Uterus (tissue), 3 donors: ENCODE measurements at regions not wholly inside any gene's neighbourhood (a gene's known extent, or its start where the extent isn't known, plus 50 kb on each side); places are given as distances from the start of the nearest gene placed in this dataset.

ENCODE experiments used
- DNase-seq, 2 donors: peaks; one replicate each; pipeline ENCODE4 v3.0.0-alpha.2; 2019 to 2020
- H3K27ac ChIP-seq, 2 donors: fragments of 200-600 bp; sonication (generic); 1 replicate in 1 of 2; 2 replicates in 1 of 2; pipeline ENCODE4 v1.5.1; 2016 to 2018
- H3K27me3 ChIP-seq, 2 donors: fragments of 200-600 bp; sonication (generic); one replicate each; pipeline ENCODE4 v1.5.1; 2018 to 2019; ENCODE audit warnings: control low read depth in 1 of 2
- H3K36me3 ChIP-seq, 2 donors: fragments of 200-600 bp; sonication (generic); one replicate each; pipeline ENCODE4 v1.5.1; 2019; ENCODE audit warnings: control low read depth in 1 of 2
- H3K4me1 ChIP-seq, 2 donors: fragments of 200-600 bp; sonication (generic); one replicate each; pipeline ENCODE4 v1.5.1; 2018 to 2019; ENCODE audit warnings: control low read depth in 1 of 2
- H3K4me3 ChIP-seq, 2 donors: fragments of 200-600 bp; sonication (generic); 1 replicate in 1 of 2; 2 replicates in 1 of 2; pipeline ENCODE4 v1.5.1; 2018 to 2019; ENCODE audit warnings: mild to moderate bottlenecking in 1 of 2
- H3K9me3 ChIP-seq, 2 donors: fragments of 200-600 bp; sonication (generic); one replicate each; pipeline ENCODE4 v1.5.1; 2019; ENCODE audit warnings: control low read depth in 1 of 2
- POLR2A ChIP-seq, 2 donors: fragments of 450-650 bp; IDR thresholded peaks; one replicate each; pipeline ENCODE4 v1.6.1; 2016; ENCODE audit warnings: antibody characterized with exemption in 2 of 2, mild to moderate bottlenecking in 1 of 2, moderate library complexity in 1 of 2
- intact Hi-C: fragments of 100-400 bp; cut with DNase I; formaldehyde crosslinking; loops from one replicate; pipeline ENCODE4 v1.15.1; 2023; ENCODE audit warnings: low total_unique reads
- TF ChIP-seq, protein P1 (sequence below), 4 experiments: fragments of 200-600 bp in 2 of 4; fragments of 450-650 bp in 2 of 4; sonication (generic) in 2 of 4; IDR thresholded peaks; one replicate each; pipeline ENCODE4 v1.5.1; 2016 to 2019; ENCODE audit warnings: antibody characterized with exemption in 4 of 4, mild to moderate bottlenecking in 2 of 4, moderate library complexity in 1 of 4
- donor health status: DM: yes; HTN: yes; CAD: no.

DNA sequence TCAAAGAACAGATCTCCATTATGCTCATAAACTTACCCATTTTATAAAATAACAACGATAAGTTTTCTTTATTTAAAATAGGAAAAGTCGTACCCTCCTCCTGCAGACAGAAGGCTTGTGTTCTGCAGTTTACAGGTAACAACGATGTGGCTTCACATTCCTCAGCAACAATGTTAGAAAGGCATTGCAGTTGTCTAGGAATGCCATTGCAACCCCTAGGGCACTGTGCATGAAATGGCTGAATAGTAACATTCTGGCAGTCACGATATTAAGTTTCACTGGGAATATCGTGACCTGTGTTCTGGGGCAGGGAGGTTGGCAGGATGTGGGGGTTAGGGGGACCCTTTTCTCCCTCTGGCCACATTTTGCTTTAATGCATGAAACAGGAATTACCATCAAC, 331.9 kb downstream of the DEPDC1B start:
- H3K9me3 ChIP-seq: no peaks in the 10 kb centered on the region
- no peaks in the 10 kb centered on the region for H3K27me3 ChIP-seq
- no peaks in the 10 kb centered on the region for H3K4me1 ChIP-seq
- TF ChIP-seq, protein P1, sequence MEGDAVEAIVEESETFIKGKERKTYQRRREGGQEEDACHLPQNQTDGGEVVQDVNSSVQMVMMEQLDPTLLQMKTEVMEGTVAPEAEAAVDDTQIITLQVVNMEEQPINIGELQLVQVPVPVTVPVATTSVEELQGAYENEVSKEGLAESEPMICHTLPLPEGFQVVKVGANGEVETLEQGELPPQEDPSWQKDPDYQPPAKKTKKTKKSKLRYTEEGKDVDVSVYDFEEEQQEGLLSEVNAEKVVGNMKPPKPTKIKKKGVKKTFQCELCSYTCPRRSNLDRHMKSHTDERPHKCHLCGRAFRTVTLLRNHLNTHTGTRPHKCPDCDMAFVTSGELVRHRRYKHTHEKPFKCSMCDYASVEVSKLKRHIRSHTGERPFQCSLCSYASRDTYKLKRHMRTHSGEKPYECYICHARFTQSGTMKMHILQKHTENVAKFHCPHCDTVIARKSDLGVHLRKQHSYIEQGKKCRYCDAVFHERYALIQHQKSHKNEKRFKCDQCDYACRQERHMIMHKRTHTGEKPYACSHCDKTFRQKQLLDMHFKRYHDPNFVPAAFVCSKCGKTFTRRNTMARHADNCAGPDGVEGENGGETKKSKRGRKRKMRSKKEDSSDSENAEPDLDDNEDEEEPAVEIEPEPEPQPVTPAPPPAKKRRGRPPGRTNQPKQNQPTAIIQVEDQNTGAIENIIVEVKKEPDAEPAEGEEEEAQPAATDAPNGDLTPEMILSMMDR (IDR thresholded peaks at IDR 0.05): no peak
- no peak for TF ChIP-seq POLR2A (IDR thresholded peaks at IDR 0.05)
- no peak overlapping the region for H3K4me3 ChIP-seq
- H3K27ac ChIP-seq: no peak overlapping the region
- no peaks in the 10 kb centered on the region for H3K36me3 ChIP-seq
- DNase-seq: no peak
- intact Hi-C loops: no loop called here

DNA sequence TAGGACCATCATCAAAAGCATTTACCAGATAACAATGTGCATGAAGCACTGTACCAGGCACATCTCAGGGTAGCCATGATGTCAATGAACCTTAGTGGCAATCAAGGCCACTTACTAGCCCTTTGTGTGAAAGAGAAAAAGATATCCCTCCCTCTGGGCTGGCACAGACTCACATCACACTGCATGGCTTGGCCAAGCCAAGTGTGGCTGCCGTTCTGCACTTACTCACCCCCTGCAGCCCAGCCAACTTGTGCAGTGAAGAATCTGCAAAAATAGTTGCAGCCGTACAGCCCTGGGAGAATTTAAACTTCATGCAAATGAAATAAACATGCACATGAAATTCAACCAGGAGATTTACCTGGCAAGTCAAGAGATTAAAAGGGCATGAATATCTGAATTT, 333.5 kb downstream of the DEPDC1B start:
- TF ChIP-seq, protein P1 (IDR thresholded peaks at IDR 0.05): no peak
- TF ChIP-seq POLR2A (IDR thresholded peaks at IDR 0.05): no peak
- H3K36me3 ChIP-seq: no peaks in the 10 kb centered on the region
- no peaks in the 10 kb centered on the region for H3K4me1 ChIP-seq
- no peaks in the 10 kb centered on the region for H3K9me3 ChIP-seq
- H3K4me3 ChIP-seq: no peak overlapping the region
- intact Hi-C loops: no loop called here
- no peaks in the 10 kb centered on the region for H3K27me3 ChIP-seq
- no peak overlapping the region for H3K27ac ChIP-seq
- no peak for DNase-seq

DNA sequence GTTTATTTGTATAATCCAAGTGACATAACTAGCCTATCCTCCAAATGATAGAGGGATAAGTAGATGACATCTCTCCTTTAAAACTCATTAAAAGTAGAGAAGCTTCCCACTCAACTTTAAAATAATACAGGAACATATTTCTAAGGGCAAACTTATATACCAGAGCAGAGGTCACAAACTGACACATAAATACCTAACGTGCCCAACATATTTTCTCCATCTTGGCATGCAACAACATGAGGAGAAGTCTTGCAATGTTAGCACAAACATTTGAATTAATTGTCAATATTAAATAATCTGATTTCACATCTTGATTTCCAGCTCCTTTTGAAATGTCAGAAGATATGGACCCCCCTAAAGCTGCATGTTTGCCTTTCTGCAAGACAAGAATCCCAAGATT, 335.0 kb downstream of the DEPDC1B start:
- no peak for TF ChIP-seq POLR2A (IDR thresholded peaks at IDR 0.05)
- TF ChIP-seq, protein P1 (IDR thresholded peaks at IDR 0.05): no peak
- Histone ChIP-seq H3K36me3 (no peaks in the 10 kb centered on the region), H3K27me3 (no peaks in the 10 kb centered on the region), H3K4me3 (no peak overlapping the region), H3K9me3 (no peaks in the 10 kb centered on the region), H3K27ac (no peak overlapping the region), H3K4me1 (no peaks in the 10 kb centered on the region)
- no peak for DNase-seq
- intact Hi-C loops: no loop called here

DNA sequence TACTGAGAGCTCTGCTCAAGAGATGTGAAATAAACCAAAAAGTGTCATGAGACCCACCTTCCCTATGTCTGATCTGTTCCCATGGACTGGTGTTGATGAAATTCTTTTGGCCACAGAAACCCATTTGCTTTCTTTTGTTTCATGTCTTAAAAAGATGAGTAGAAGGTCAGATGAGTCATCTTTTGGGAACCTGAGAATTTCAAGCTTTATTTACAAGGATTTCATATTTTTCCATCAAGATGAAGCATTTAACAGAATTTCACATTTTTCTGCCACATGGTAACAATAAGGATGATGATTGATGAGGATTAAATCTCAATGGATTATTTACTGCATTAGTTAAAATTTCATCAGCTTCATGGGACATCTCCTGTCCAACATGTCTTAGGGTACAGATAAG, 337.8 kb downstream of the DEPDC1B start:
- no peaks in the 10 kb centered on the region for H3K36me3 ChIP-seq
- no peak overlapping the region for H3K4me3 ChIP-seq
- TF ChIP-seq, protein P1 (IDR thresholded peaks at IDR 0.05): no peak
- no peak for TF ChIP-seq POLR2A (IDR thresholded peaks at IDR 0.05)
- intact Hi-C loops: no loop called here
- H3K9me3 ChIP-seq: no peaks in the 10 kb centered on the region
- no peak for DNase-seq
- no peak overlapping the region for H3K27ac ChIP-seq
- no peaks in the 10 kb centered on the region for H3K4me1 ChIP-seq
- H3K27me3 ChIP-seq: no peaks in the 10 kb centered on the region

DNA sequence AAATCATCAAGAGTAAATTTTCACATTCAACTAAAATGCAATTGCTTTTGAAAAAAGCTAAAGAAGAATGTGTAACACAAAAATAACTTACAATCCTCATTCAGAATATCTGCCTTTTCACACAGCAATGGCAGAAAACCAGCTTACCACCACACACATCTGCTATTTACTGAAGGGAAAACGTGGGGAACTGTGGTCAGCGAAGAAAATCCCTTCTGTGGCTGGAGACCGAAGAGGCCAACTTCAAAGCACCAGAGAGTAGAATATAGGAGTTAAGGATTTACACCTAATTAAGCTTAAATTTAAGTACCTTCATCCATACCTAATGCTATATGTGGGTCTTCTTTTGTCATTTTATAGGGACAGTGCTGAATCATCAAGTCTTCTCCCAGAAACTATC, 339.6 kb downstream of the DEPDC1B start:
- no peaks in the 10 kb centered on the region for H3K36me3 ChIP-seq
- no peak overlapping the region for H3K4me3 ChIP-seq
- no peaks in the 10 kb centered on the region for H3K4me1 ChIP-seq
- DNase-seq: no peak
- H3K27me3 ChIP-seq: no peaks in the 10 kb centered on the region
- no peak overlapping the region for H3K27ac ChIP-seq
- no peaks in the 10 kb centered on the region for H3K9me3 ChIP-seq
- intact Hi-C loops: no loop called here
- TF ChIP-seq, protein P1 (IDR thresholded peaks at IDR 0.05): no peak
- no peak for TF ChIP-seq POLR2A (IDR thresholded peaks at IDR 0.05)
